GM19025 (cell line): ENCODE measurements at regions not wholly inside any gene's neighbourhood (a gene's known extent, or its start where the extent isn't known, plus 50 kb on each side); places are given as distances from the start of the nearest gene placed in this dataset.

ENCODE experiments used
- ATAC-seq: cut with Tn5 transposase; IDR thresholded peaks from one replicate; pipeline ENCODE4 v1.9.1; 2021; ENCODE audit warnings: mild to moderate bottlenecking, low read depth, moderate library complexity; ENCODE audit not compliant: unreplicated experiment

DNA sequence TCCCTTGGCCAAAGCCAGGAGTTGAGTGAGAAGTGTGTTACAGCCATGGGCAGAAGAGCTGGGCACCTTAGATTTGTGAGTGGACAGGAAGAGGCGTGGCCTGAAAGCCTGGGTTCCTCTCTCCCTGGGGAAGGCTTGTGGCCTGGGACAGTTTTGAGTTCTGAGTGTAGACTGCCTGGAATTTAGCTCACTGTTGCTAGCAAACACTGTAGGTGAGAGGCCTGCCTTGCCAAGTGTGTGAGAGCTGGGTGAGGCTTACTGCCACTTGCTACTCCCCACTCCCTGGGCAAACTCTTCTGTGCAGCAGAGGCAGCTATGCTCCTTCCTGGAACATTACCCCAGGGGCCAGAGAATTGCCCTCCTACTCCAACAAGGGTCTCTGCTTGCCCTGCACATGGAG, 150.0 kb upstream of the GALNT5 start:
- peak; percentile 29 for ATAC-seq

DNA sequence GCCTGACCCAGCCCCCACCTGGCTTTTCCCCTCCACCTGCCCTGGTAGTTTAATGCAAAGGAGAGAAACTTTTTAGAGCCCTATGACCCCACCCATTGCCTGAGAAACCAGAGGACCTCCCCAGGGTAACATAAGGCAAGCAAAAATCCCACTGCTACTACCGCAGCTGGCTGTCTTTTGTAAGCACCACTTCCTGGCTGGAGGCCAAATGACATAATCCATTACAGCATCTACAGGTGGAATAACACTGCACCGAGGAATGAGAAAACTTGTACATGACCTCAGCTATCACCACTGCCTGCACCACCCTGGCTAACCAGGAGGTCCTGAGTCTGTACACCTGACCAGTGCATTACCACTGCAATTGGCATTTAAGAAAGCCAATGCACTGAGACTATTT, 149.6 kb upstream of the GALNT5 start:
- peak; percentile 74 for ATAC-seq

DNA sequence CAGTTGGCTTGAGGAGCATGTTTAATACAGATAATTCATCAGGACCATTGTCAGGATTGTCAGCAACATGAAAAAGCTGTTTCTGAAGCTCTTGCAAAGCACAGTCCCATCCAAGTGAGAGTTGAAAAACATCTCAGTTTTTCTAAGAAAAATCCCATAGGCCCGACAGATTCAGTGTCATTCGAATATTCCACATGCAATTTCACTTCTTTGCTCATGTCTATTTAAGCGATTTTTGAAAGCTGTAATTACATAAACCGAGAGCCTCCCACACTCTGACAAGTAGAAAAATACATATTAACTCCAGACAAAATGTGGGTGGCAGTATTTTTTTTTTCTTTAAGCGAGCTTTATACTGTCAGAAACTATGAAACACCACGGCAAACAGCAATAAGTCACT, 134.7 kb upstream of the GALNT5 start:
- no peak for ATAC-seq

DNA sequence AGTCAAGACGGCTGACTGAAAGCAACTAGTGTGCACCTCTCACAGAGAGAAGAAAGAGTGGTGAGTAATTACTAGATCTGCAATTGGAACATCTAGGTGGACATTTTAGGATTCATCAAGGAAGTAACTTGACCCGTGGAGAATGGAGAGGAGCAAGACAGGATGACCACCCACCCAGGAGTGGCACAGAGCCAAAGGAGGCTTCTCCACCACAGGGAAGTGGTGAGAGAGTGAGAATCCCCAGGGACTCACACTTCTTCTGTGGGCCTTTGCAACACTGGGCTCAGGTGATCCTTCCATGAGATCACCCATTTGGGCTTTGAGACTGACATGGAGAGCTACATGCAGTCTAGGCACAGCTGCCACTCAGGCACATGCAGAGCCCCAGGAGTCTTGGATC, 132.8 kb upstream of the GALNT5 start:
- no peak for ATAC-seq

DNA sequence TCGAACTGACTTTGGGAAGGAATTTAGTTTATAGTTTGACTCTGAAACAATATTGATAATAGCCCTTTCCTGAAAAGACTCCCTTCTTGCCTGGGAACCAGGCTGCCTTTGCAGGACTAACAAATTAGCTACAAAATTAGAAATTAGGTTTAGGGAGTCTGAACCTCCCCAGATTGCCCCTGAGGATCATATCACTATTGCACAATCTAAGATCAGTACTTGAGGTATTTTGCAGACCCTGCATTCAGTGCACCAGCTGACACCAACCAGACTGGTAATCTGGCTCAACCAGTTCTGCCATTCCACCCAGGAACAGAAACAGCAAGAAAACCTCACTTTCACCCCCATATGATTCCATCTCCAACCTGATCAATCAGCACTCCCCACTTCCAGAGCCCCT, 131.8 kb upstream of the GALNT5 start:
- no peak for ATAC-seq

DNA sequence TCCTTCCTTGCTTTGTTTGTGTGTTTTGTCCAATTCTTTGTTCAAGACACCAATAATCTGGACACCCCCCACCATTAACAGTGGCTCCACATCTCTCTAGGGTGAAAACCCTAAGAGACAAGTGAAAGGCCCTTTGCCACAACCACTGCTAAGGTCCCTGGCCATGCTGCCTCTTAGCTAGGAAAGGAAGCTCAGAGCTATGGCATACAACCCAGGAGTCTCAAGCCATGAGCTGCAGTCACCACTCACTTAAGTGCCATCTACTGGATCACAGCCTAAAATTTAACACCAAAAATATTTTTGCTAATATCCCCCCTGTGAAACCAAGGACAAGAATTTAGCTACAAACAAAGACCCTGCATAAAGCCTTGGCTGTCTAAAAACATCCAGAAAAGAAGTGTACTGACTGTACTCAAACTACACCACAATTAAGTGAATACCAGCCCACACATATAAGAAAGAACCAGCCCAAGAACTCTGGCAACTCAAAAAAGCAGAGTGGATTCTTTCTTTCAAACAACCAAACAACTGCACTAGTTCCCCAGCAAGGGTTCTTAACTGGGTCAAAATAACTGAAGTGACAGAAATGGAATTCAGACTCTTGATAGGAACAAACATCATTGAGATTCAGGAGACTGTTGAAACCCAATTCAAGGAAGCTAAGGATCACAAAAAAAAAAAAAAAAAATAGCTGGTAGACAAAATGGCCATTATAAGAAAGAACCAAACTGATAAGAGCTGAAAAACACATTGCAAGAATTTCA, 130.1 kb upstream of the GALNT5 start:
- ATAC-seq = no peak

DNA sequence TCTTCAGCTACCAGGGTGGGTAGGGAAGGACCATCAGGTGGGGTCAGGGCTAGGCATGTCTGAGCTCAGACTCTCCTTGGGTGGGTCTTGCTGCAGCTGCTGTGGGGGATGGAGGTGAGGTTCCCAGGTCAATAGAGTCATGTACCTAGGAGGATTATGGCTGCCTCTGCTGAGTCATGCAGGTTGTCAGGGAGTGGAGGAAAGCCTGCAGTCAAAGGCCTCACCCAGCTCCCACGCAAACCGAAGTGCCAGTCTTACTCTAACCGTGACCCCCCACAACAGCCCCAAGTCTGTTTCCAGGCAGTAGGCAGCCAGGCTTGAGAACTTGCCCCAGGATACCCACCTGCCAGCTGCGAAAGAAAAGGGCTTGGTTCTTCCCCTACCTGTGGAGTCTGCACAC, 113.6 kb upstream of the GALNT5 start:
- ATAC-seq = no peak

DNA sequence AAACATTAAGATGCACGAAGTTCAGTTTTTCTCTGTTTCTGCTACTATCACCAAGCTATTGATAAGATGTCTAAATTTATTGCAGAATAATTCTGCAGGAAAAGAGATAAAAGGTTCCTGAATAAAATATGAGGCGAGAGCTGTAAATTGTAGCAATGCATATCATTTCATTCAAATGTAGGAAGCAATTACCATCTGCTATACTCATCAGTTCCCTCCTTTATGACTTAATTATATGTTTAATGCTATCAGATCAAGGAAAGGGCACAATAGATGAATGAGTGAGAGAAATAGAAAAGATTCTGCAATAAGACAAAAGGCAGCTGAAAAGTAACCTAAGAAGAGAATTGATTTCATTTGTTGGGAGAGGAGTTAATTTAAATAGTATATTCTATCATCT, 108.2 kb upstream of the GALNT5 start:
- no peak for ATAC-seq

DNA sequence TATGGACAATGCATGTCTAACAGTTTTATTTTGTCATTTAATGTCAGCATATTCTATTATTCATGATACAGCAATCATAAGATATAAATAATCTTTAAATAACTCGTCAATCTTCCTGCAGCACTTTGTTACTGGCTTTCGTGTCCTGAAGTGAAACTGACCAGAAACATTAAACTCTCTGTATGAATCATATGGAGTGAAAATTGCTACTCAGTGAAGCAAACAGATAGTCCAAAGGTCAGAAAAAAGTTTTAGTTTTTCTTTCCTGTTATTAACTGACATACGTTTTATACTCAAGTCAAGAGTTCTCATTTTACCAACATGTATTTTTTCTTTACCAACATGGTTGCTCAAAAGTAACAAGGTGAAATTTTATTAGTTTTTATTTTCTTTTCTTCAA, 106.8 kb upstream of the GALNT5 start:
- peak; percentile 84 for ATAC-seq

DNA sequence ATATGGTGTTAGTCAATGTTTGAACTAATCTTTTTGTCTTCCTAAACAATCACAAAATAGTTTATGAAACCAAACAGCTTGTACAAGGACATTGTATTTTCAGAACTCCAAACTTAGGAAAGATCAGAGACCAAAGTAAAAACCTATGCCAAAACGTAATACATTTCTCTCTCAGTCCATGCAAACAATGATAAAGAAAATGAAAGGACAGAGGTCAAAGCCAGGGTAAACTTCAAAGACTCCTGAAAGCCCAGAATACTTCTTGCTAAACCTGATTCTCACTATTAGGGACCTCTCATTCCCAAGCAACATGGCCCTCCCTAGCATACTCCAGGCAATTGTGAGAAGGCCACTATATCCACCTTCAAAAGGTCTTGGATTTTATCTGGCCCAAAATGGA, 105.1 kb upstream of the GALNT5 start:
- no peak for ATAC-seq

DNA sequence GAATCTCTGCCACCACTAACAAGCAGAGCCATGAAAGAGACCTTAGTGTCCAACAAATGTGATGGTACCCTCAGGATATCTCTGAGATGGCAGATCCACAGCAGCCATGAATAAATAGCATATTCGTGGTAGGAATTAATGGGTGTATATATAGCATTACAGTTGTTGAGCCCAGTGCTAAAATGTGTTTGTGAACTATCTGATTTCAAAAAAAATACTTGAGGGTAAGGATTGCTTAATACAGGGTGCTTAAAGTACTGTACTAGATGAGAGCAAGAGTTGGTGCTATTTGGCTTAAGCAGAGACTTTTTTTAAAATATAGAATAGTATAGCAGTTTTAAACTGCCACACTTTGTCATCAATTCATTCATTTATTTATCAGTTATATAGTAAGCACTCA, 101.5 kb upstream of the GALNT5 start:
- ATAC-seq = no peak

DNA sequence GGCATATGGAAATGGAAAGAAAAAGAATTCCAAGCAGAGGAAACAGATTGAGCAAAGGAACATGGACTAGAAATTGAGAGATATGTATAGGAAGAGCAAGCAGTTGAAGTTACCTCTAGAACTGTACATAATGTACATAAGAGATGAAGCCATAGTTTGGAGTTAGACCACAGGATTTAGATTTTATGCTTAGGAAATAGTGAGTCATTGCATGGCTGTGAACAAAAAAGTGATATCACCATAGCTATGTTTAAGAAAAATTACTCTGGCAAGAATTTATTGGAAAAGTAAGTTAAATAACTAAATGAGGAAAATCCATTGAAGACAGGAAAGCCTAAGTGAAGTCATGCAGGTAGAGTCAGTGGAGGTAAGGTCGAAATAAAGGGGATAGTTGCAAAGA, 99.4 kb upstream of the GALNT5 start:
- no peak for ATAC-seq

DNA sequence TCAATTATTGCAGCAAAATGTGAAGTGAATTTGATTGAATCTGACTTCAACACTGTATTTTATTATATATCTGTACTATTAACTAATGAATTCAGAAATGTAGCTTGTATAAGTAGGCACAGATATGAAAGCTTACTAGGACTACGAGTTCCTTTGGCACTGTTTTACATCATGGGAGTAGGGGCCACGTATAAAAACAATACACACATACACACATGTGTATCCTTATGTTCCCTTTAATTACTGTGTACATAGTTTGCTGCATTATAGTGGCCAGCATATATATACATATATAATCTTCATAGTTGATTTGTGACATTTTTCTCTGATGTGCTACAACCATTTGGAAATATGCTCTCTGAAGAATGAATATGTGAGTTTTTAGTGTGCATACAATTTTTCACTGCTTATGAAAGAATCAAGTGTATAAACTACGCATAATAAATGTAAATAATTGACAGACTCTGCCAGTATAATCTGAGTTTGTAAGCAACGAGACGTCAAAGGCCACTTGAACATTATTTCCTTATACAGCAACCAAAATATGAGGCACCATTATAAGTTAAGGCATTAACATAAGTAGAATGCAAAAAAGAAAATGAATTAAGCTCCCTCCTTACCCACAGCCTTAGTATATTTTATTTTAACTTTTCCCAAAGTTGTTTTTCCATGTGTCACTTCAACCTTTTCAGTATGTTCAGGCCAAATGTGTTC, 98.1 kb upstream of the GALNT5 start:
- no peak for ATAC-seq

DNA sequence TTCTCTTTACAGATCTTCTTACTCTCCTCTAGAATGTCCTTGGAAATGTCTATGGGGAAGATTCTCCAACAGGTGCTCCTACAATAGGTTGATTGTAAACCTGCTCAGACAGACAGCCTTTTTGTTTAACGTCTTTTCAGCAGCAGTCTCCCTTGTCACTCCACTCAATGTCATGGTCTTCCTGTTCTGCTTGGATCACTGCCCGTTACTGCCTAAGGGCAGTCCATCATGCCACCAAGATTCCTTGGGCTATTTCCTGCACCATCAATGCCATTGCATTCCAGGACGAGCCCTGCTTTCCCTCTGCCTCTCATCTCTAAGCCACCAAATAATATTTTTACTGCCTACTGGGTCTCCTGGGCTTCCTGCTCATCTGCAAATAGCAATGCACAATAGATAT, 97.4 kb upstream of the GALNT5 start:
- ATAC-seq = no peak

DNA sequence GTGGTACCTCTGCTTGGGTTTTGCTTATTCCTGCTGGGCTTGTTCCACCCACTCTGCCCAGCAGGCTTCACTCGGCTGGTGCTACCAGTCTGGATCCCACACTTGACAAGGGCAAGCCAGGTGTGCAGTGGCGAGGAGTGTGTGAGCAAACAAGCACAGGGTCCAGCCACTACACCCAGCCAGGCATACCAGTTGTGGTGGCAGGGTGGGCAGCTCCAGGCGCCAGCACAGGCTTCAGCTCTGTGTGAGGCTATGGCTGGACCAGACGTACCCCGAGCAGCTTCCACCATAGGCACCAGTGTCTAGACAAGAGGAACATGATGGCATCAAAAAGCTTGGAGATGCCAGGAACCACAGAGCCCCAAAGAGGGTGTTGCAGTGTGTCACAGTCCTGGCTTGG, 93.1 kb upstream of the GALNT5 start:
- ATAC-seq = no peak

DNA sequence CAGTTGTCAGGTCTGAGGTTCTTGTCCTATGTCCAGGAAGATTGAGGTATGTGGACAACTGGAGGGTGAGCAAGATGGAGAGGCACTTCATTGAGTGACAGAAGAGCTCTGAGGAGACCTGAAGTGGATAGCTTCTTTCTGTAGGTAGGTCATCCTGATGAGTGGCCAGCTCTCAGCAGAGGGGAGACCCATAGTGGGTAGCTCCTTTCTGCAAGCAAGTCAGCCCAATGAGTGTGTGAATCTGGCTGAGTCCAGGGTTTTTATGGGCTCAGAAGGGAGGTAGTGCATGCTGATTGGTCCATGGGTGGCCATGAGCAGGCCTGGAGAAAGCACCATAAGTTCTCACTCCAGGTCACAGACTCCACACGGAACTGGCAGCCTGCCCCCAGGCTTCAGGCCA, 92.6 kb upstream of the GALNT5 start:
- ATAC-seq = no peak

DNA sequence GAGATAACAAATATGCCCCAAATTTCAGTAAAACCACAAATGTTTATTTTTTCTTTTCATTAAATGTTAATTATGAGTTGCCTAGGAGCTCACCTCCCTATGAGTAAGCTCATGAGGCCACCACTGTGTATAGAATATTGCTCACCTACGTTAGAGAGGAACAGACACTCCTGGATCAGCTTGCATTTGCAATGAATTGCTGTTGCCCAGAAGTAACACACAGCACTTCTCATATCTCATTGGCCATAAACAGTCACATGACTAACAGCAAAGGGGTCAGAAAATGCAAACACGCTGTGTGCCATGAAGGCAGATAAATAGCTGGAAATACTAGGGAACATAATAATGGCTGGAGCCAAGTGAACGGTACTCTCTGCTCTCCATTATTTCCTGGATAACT, 89.0 kb upstream of the GALNT5 start:
- no peak for ATAC-seq

DNA sequence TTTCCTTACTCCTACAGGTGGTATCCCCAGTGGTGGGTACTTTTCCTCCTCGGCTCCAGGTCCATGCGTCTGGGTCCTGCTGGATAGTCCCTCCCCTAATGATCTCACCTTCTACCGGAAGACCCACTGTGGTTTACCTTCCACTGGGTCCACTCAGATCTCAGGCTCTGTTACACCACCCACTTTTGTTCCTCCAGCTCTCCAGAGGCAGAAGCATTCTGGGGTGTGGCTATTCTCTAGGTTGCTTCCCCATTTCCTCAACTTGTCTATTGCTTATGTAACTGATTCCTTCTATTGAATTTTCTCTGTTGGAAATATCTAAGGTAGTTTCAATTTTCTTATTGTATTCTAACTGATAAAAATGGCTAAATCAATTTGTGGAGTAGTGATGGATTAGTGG, 87.6 kb upstream of the GALNT5 start:
- ATAC-seq = no peak

DNA sequence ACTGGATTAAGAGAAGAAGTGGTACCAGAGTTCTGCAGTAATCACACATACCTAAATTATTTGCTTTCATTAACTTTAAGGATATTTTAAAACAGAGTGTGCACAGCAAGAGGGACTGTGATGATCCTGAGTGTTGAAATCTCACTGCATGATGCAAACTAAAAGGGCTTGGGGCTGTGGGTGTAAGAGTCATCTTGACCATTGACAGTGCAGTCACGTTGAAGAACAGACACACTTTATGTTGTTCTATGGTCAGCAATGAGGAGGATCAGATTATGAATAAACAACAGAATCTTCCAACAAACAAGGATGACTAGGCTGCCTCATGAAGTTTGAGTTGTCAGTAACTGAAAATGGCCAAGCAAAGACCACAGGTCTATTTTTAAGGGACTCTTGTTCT, 87.2 kb upstream of the GALNT5 start:
- no peak for ATAC-seq

DNA sequence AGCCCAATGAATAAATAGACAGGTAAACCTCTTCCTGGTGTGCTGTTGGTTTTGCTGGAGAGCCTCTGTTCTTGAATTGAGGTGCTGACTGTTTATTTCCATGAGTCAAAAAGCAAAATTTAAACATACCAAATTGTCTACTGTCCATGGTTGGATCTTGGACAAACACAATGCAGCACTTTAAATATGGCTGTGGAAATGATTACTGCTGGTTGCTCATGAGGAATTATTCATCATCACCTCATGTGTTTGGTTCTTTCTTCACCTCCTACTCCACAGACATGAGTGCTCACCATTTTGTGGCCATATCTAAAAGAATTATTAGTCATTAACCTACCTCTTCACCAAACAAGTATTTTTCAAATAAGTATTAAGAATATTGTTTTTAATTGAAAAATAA, 85.3 kb upstream of the GALNT5 start:
- ATAC-seq = no peak

DNA sequence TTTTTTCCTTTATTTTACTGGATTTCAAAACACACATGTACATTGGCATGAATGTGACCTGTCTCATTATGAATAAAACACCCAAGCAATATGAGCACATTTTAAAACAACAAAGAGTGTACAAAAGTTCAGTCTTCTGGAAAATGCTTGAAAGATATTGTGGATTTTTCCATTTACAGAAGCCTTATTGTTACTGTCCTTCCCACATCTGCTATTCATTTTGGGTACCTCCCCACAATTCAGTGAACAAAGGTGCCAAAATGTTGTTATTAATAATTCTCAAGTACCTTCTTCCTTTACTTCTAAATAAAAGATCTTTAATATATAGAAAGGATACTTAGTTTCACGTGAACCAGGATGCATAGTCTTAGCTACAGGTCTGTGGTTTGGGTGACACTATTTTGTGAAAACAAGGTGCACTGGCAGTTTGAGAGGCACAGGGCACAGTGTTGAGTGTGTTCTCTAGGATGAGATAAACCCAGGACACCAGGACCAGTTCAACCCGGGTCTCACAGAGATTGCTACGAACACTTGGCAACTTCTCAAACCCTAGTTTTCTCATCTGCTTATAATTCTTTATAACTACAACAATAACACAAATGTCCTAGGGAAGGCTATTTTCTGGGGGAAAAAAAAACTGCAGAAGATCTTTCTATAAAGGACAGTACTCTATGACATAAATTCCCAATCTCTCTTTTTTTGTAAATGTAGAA, 84.5 kb upstream of the GALNT5 start:
- no peak for ATAC-seq

DNA sequence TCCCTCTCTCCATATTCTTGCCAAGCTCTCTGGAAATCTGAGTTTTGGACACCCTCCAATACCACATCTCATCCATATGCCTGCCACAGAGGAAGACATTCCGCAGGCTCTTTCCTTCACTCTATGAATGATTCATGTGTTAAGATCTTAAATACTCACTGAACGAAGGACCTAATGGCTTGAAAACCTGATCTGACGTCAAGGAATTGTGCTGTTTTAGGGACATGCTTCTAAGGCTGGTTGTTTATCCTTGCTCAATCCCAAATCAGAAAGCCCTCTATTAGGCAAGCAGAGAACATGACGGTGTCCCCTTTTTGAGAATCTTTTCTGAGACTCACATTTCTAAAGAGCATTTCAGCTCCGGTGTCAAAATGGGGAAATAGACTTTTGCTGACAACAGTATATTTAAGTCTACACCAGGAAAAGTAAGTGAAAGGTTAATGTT, 83.7 kb upstream of the GALNT5 start:
- no peak for ATAC-seq
